ENCODE measurements at regions not wholly inside any gene's neighbourhood (a gene's known extent, or its start where the extent isn't known, plus 50 kb on each side); places are given as distances from the start of the nearest gene placed in this dataset.
"Not testable (repeated sequence)": the region's sequence is repeated elsewhere in the genome, so short reads cannot be mapped to it uniquely, and the experiment has no call there.

- TF ChIP-seq CTCF (IDR thresholded peaks at IDR 0.05; ENCODE audit: insufficient read depth, low read depth, low read length, missing control alignments): no peak
- no peak overlapping the region for H3K4me3 ChIP-seq (ENCODE audit: low read length)
- no peak for DNase-seq (ENCODE audit: low read depth)
Observed at GRCh38 chr22:48416396-48417224, 1411.1 kb downstream of the BRD1 start.

GRCh38 chr22:48415520-48415919 lies 1412.2 kb downstream of the BRD1 start:
- DNase-seq (ENCODE audit: low read depth): no peak
- no peak for TF ChIP-seq CTCF (IDR thresholded peaks at IDR 0.05; ENCODE audit: insufficient read depth, low read depth, low read length, missing control alignments)
- H3K4me3 ChIP-seq (ENCODE audit: low read length): no peak overlapping the region

GRCh38 chr22:48414651-48415050 lies 1413.0 kb downstream of the BRD1 start:
- TF ChIP-seq CTCF (IDR thresholded peaks at IDR 0.05; ENCODE audit: insufficient read depth, low read depth, low read length, missing control alignments): no peak
- DNase-seq (ENCODE audit: low read depth): no peak
- no peak overlapping the region for H3K4me3 ChIP-seq (ENCODE audit: low read length)

GRCh38 chr22:48412931-48413330 lies 1414.7 kb downstream of the BRD1 start:
- H3K4me3 ChIP-seq (ENCODE audit: low read length); DNase-seq (ENCODE audit: low read depth): not testable (repeated sequence)

DNA sequence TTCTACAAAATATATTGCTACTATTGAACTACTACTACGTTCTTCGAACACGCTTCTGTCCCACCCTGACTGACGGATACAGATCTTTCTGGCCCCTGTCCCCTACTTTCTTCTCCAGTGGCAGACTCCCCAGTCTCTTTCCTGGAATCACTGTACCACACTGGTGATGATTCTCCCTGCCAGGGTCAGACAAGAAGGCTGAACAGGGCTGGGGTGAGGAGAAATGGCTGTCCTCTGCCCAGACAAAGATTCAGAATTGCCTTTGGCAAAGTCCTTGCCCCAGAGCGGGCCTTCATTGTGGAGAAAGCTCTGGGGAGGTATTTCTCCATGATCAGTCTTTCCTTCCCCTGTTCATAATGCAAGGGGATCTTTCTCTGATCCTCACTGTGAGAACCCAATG lies 1417.1 kb downstream of the BRD1 start:
- H3K4me3 ChIP-seq (ENCODE audit: low read length): no peak overlapping the region

GRCh38 chr22:48407256-48407955 lies 1420.3 kb downstream of the BRD1 start:
- no peak for TF ChIP-seq CTCF (IDR thresholded peaks at IDR 0.05; ENCODE audit: insufficient read depth, low read depth, low read length, missing control alignments)
- DNase-seq (ENCODE audit: low read depth): no peak
- no peak overlapping the region for H3K4me3 ChIP-seq (ENCODE audit: low read length)

More for the DNA sequence above, 1417.1 kb downstream of the BRD1 start:
- no peak for DNase-seq (ENCODE audit: low read depth)
- TF ChIP-seq CTCF (IDR thresholded peaks at IDR 0.05; ENCODE audit: insufficient read depth, low read depth, low read length, missing control alignments): no peak

DNA sequence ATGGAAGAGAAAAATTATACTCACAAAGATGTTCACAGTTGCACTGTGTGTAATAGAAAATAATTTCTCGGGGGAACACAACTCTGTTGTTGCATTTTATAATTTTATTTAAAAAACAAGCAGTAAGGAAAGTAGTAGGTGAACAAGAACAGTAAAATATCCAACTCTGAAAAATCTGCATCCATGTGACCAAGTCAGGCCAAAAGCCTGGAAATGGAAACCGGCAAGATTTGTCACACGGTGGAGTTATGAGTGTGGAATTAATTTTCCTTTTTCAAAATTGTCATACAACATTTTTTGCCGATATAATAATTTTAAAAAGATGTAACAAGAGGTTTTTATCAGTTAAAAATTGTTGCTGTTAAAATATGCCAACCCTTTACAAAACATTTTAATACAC lies 1421.5 kb downstream of the BRD1 start:
- H3K4me3 ChIP-seq (ENCODE audit: low read length): no peak overlapping the region
- no peak for DNase-seq (ENCODE audit: low read depth)
- TF ChIP-seq CTCF (IDR thresholded peaks at IDR 0.05; ENCODE audit: insufficient read depth, low read depth, low read length, missing control alignments): no peak

All from epithelial cell of esophagus (primary cell).